Fibroblast of lung (primary cell): ENCODE measurements at regions not wholly inside any gene's neighbourhood (a gene's known extent, or its start where the extent isn't known, plus 50 kb on each side); places are given as distances from the start of the nearest gene placed in this dataset.
A peak's percentile ranks its signal among the peaks of the same experiment; 100 is the strongest.

Experiments
- DNase-seq, 2 donors: peaks; one replicate each; pipeline versions ENCODE4 v3.0.0 to v3.0.0-alpha.2; 2010; ENCODE audit warnings: low read depth in 2 of 2
- H2AFZ ChIP-seq: 2 replicates; pipeline ENCODE4 v1.5.1; 2012; ENCODE audit warnings: low read length, control low read depth, inconsistent platforms
- H3K27ac ChIP-seq: 2 replicates; pipeline ENCODE4 v1.5.1; 2011; ENCODE audit warnings: low read length, control low read depth; ENCODE audit not compliant: insufficient read depth
- H3K27me3 ChIP-seq: 2 replicates; pipeline ENCODE4 v1.5.1; 2011; ENCODE audit warnings: mild to moderate bottlenecking, low read length; ENCODE audit not compliant: control insufficient read depth, insufficient read depth
- H3K36me3 ChIP-seq: 2 replicates; pipeline ENCODE4 v1.5.1; 2011; ENCODE audit warnings: low read length; ENCODE audit not compliant: control insufficient read depth, insufficient read depth
- H3K4me1 ChIP-seq: 2 replicates; pipeline ENCODE4 v1.5.1; 2011; ENCODE audit warnings: low read length; ENCODE audit not compliant: control insufficient read depth, insufficient read depth; ENCODE audit errors: extremely low read depth
- H3K4me2 ChIP-seq: 2 replicates; pipeline ENCODE4 v1.5.1; 2011; ENCODE audit warnings: low read length, control low read depth; ENCODE audit not compliant: insufficient read depth; ENCODE audit errors: extremely low read depth
- H3K4me3 ChIP-seq, 4 experiments: fragments of 200-600 bp in 1 of 4; sonication (generic) in 1 of 4; replicated peaks in 1 of 4; 2 replicates each; pipeline ENCODE4 v1.5.1; 2011 to 2016; ENCODE audit warnings: low read length in 4 of 4, low read depth in 3 of 4, mild to moderate bottlenecking in 3 of 4, control low read depth in 2 of 4, inconsistent platforms in 1 of 4, mixed read lengths in 1 of 4; ENCODE audit not compliant: insufficient read depth in 1 of 4; ENCODE audit errors: control extremely low read depth in 1 of 4
- H3K79me2 ChIP-seq: 2 replicates; pipeline ENCODE4 v1.5.1; 2012; ENCODE audit warnings: mild to moderate bottlenecking, low read length, inconsistent platforms; ENCODE audit not compliant: control insufficient read depth, insufficient read depth
- H3K9ac ChIP-seq: 2 replicates; pipeline ENCODE4 v1.5.1; 2011; ENCODE audit warnings: mild to moderate bottlenecking, low read length, control low read depth; ENCODE audit not compliant: insufficient read depth
- H3K9me3 ChIP-seq: 2 replicates; pipeline ENCODE4 v1.5.1; 2012; ENCODE audit warnings: low read depth, low read length; ENCODE audit not compliant: control insufficient read depth, insufficient read depth
- H4K20me1 ChIP-seq: 2 replicates; pipeline ENCODE4 v1.5.1; 2011; ENCODE audit warnings: low read length; ENCODE audit not compliant: control insufficient read depth, insufficient read depth; ENCODE audit errors: extremely low read depth
- EZH2 ChIP-seq: IDR thresholded peaks from 2 replicates; pipeline ENCODE4 v1.5.1; 2012; ENCODE audit warnings: low read length, control low read depth, mild to moderate bottlenecking; ENCODE audit errors: missing control alignments
- TF ChIP-seq, protein P1 (sequence below), 2 donors: IDR thresholded peaks in 1 of 2; conservative IDR thresholded peaks in 1 of 2; 1 replicate in 1 of 2; 2 replicates in 1 of 2; pipeline ENCODE4 v1.5.1; 2011 to 2012; ENCODE audit warnings: low read length in 2 of 2, control low read depth in 1 of 2, inconsistent platforms in 1 of 2, low read depth in 1 of 2, mild to moderate bottlenecking in 1 of 2

GRCh38 chr5:164002628-164003027 lies 497.2 kb downstream of the MAT2B start:
- no peak overlapping the region for H3K9ac ChIP-seq
- H3K4me2 ChIP-seq, result peak overlapping the region; percentile 5
- peak overlapping the region; percentile 17 for H2AFZ ChIP-seq
- H3K9me3 ChIP-seq, result no peaks in the 10 kb centered on the region
- H3K4me1 ChIP-seq, result peaks cover 5% of the 10 kb centered on the region
- no peaks in the 10 kb centered on the region for H3K27me3 ChIP-seq
- H3K36me3 ChIP-seq, result no peaks in the 10 kb centered on the region
- H4K20me1 ChIP-seq, result no peaks in the 10 kb centered on the region
- no peak overlapping the region for H3K27ac ChIP-seq
- no peak overlapping the region for H3K4me3 ChIP-seq
- no peaks in the 10 kb centered on the region for H3K79me2 ChIP-seq
- TF ChIP-seq, protein P1, sequence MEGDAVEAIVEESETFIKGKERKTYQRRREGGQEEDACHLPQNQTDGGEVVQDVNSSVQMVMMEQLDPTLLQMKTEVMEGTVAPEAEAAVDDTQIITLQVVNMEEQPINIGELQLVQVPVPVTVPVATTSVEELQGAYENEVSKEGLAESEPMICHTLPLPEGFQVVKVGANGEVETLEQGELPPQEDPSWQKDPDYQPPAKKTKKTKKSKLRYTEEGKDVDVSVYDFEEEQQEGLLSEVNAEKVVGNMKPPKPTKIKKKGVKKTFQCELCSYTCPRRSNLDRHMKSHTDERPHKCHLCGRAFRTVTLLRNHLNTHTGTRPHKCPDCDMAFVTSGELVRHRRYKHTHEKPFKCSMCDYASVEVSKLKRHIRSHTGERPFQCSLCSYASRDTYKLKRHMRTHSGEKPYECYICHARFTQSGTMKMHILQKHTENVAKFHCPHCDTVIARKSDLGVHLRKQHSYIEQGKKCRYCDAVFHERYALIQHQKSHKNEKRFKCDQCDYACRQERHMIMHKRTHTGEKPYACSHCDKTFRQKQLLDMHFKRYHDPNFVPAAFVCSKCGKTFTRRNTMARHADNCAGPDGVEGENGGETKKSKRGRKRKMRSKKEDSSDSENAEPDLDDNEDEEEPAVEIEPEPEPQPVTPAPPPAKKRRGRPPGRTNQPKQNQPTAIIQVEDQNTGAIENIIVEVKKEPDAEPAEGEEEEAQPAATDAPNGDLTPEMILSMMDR (conservative IDR thresholded peaks at IDR 0.05 in 1 of 2, IDR thresholded peaks at IDR 0.05 in 1 of 2; ENCODE audit: low read depth in 1 of 2, low read length in 2 of 2), result no peak
- no peak for TF ChIP-seq EZH2
- peak; percentile 33 to 68 for DNase-seq

GRCh38 chr5:164005071-164005470 lies 499.7 kb downstream of the MAT2B start:
- Histone ChIP-seq H3K27me3 (no peaks in the 10 kb centered on the region), H3K4me3 (no peak overlapping the region), H3K79me2 (no peaks in the 10 kb centered on the region), H3K36me3 (no peaks in the 10 kb centered on the region), H3K9me3 (no peaks in the 10 kb centered on the region), H3K4me2 (no peak overlapping the region), H2AFZ (no peak overlapping the region), H3K4me1 (peaks cover 5% of the 10 kb centered on the region), H3K27ac (no peak overlapping the region), H4K20me1 (no peaks in the 10 kb centered on the region), H3K9ac (no peak overlapping the region)
- DNase-seq, result no peak
- no peak for TF ChIP-seq EZH2
- TF ChIP-seq, protein P1 (conservative IDR thresholded peaks at IDR 0.05 in 1 of 2, IDR thresholded peaks at IDR 0.05 in 1 of 2; ENCODE audit: low read depth in 1 of 2, low read length in 2 of 2), result no peak

GRCh38 chr5:164007064-164007463 lies 501.6 kb downstream of the MAT2B start:
- H3K27ac ChIP-seq, result no peak overlapping the region
- no peak overlapping the region for H3K4me2 ChIP-seq
- no peaks in the 10 kb centered on the region for H4K20me1 ChIP-seq
- no peak for DNase-seq
- TF ChIP-seq EZH2, result no peak
- TF ChIP-seq, protein P1 (conservative IDR thresholded peaks at IDR 0.05 in 1 of 2, IDR thresholded peaks at IDR 0.05 in 1 of 2; ENCODE audit: low read depth in 1 of 2, low read length in 2 of 2), result no peak
- H3K9ac ChIP-seq, result no peak overlapping the region
- no peaks in the 10 kb centered on the region for H3K79me2 ChIP-seq
- H2AFZ ChIP-seq, result no peak overlapping the region
- H3K4me3 ChIP-seq, result no peak overlapping the region
- no peaks in the 10 kb centered on the region for H3K9me3 ChIP-seq
- H3K36me3 ChIP-seq, result no peaks in the 10 kb centered on the region
- no peaks in the 10 kb centered on the region for H3K27me3 ChIP-seq
- H3K4me1 ChIP-seq, result peaks cover 5% of the 10 kb centered on the region
